WTC11 (cell line): ENCODE measurements at regions not wholly inside any gene's neighbourhood (a gene's known extent, or its start where the extent isn't known, plus 50 kb on each side); places are given as distances from the start of the nearest gene placed in this dataset.
"Not testable (repeated sequence)": the region's sequence is repeated elsewhere in the genome, so short reads cannot be mapped to it uniquely, and the experiment has no call there.

ENCODE experiments used
- ATAC-seq: fragments of 200-7000 bp; cut with Tn5 transposase; 2 replicates; pipeline ENCODE4 v1.10.0; 2021; ENCODE audit warnings: mild to moderate bottlenecking, moderate library complexity
- CTCF ChIA-PET: fragments of 300-600 bp; sonication (Branson Sonifier 250); formaldehyde crosslinking; loops from one replicate; lab custom pipeline; 2021; ENCODE audit warnings: antibody characterized with exemption; lab: Charles Lee
- POLR2A ChIA-PET: fragments of 350-600 bp; sonication (Branson Sonifier 250); formaldehyde crosslinking; loops from one replicate; lab custom pipeline; 2021; ENCODE audit warnings: antibody characterized with exemption; lab: Charles Lee
- DNase-seq: peaks from one replicate; pipeline ENCODE4 v3.0.0; 2021; ENCODE audit warnings: low spot score
- H3K27ac Mint-ChIP-seq: 2 replicates; pipeline ENCODE4 v1.8.0; 2021; ENCODE audit warnings: mixed read lengths
- H3K27me3 Mint-ChIP-seq: 2 replicates; pipeline ENCODE4 v1.8.0; 2021; ENCODE audit warnings: low read depth, mild to moderate bottlenecking, moderate library complexity, mixed read lengths
- H3K36me3 Mint-ChIP-seq: 2 replicates; pipeline ENCODE4 v1.8.0; 2021; ENCODE audit warnings: mixed read lengths
- H3K4me1 Mint-ChIP-seq: 2 replicates; pipeline ENCODE4 v1.8.0; 2022; ENCODE audit warnings: mixed read lengths
- H3K4me3 Mint-ChIP-seq: 2 replicates; pipeline ENCODE4 v1.8.0; 2021; ENCODE audit warnings: mild to moderate bottlenecking, moderate library complexity, mixed read lengths
- H3K9me3 Mint-ChIP-seq: 2 replicates; pipeline ENCODE4 v1.8.0; 2021; ENCODE audit warnings: mixed read lengths
- CBFB ChIP-seq: sonication (generic); formaldehyde crosslinking; IDR thresholded peaks from 2 replicates; pipeline ENCODE4 v1.8.1; 2022; ENCODE audit warnings: mild to moderate bottlenecking, low read depth, missing genetic modification reagents
- CREB1 ChIP-seq: sonication (generic); formaldehyde crosslinking; IDR thresholded peaks from 2 replicates; pipeline ENCODE4 v1.8.0; 2023; ENCODE audit warnings: mild to moderate bottlenecking, missing genetic modification reagents
- FOXJ3 ChIP-seq: sonication (generic); formaldehyde crosslinking; IDR thresholded peaks from 2 replicates; pipeline ENCODE4 v1.9.0; 2021; ENCODE audit warnings: missing genetic modification reagents, mild to moderate bottlenecking, borderline replicate concordance
- MYBL2 ChIP-seq: sonication (generic); formaldehyde crosslinking; IDR thresholded peaks from 2 replicates; pipeline ENCODE4 v1.8.1; 2023; ENCODE audit warnings: mild to moderate bottlenecking, moderate library complexity, missing genetic modification reagents
- NFYB ChIP-seq: sonication (generic); formaldehyde crosslinking; conservative IDR thresholded peaks from 2 replicates; pipeline ENCODE4 v1.8.0; 2022; ENCODE audit warnings: low read depth, missing genetic modification reagents
- RELA ChIP-seq: sonication (generic); formaldehyde crosslinking; IDR thresholded peaks from 2 replicates; pipeline ENCODE4 v1.8.1; 2022; ENCODE audit warnings: missing genetic modification reagents, mild to moderate bottlenecking, borderline replicate concordance
- RORB ChIP-seq: fragments of 250-450 bp; sonication (Bioruptor Pico); IDR thresholded peaks from 2 replicates; pipeline ENCODE4 v1.9.0; 2021; ENCODE audit warnings: mild to moderate bottlenecking
- SMAD4 ChIP-seq: sonication (generic); formaldehyde crosslinking; IDR thresholded peaks from 2 replicates; pipeline ENCODE4 v1.8.0; 2022; ENCODE audit warnings: mild to moderate bottlenecking, missing genetic modification reagents
- SOX15 ChIP-seq: fragments of 250-450 bp; sonication (Bioruptor Pico); IDR thresholded peaks from 2 replicates; pipeline ENCODE4 v1.9.0; 2021; ENCODE audit warnings: mild to moderate bottlenecking
- ZNF138 ChIP-seq: sonication (generic); formaldehyde crosslinking; conservative IDR thresholded peaks from 2 replicates; pipeline ENCODE4 v1.8.1; 2022; ENCODE audit warnings: mild to moderate bottlenecking, moderate library complexity, missing genetic modification reagents
- ZNF219 ChIP-seq: sonication (generic); formaldehyde crosslinking; IDR thresholded peaks from 2 replicates; pipeline ENCODE4 v1.8.0; 2023; ENCODE audit warnings: missing genetic modification reagents, mild to moderate bottlenecking, borderline replicate concordance
- ZNF532 ChIP-seq: fragments of 250-450 bp; sonication (Bioruptor Pico); IDR thresholded peaks from 2 replicates; pipeline ENCODE4 v1.9.0; 2021; ENCODE audit warnings: mild to moderate bottlenecking, borderline replicate concordance
- TF ChIP-seq, protein P1 (sequence below): sonication (generic); formaldehyde crosslinking; IDR thresholded peaks from 2 replicates; pipeline ENCODE4 v1.8.1; 2022; ENCODE audit warnings: mild to moderate bottlenecking, missing genetic modification reagents, moderate library complexity, borderline replicate concordance
- TF ChIP-seq, protein P2 (sequence below): fragments of 250-450 bp; sonication (Bioruptor Pico); IDR thresholded peaks from 2 replicates; pipeline ENCODE4 v1.9.0; 2021; ENCODE audit warnings: moderate library complexity, mild to moderate bottlenecking, inconsistent platforms, borderline replicate concordance

DNA sequence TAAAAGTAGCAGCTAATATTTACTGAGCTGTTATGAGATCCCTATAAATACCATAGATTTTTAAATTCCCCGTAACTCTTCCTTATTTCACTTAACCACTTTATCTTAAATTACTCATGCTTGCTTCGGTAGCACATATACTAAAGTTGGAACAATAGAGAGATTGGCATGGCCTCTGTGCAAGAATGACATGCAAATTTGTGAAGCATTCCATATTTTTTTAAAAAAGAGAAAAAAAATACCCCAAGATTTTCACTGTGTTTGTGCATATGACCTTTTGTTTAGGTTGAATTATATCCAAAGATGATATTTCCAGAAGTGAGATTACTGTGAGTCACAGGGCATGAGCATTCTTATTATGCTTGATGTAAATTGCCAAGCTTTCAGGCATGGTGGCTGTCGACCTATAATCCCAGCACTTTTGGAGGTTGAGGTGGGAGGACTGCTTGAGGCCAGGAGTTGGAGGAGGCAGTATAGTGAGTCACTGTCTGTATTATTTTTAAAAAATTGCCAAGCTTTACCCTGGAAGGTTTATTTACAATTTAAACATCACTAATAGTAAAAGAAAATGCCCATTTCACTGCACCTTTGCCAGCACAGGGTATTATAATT lies 58.2 kb upstream of the VKORC1L1 start:
- CTCF ChIA-PET, H3K27me3 Mint-ChIP-seq, POLR2A ChIA-PET: not testable (repeated sequence)

GRCh38 chr7:65820287-65820950 lies 52.5 kb upstream of the VKORC1L1 start:
- H3K4me1 Mint-ChIP-seq: no peaks in the 10 kb centered on the region
- no peaks in the 10 kb centered on the region for H3K9me3 Mint-ChIP-seq
- H3K27ac Mint-ChIP-seq: no peak overlapping the region
- no peak overlapping the region for H3K4me3 Mint-ChIP-seq
- POLR2A ChIA-PET: no interaction called here
- CTCF ChIA-PET: no interaction called here
- TF ChIP-seq, protein P1, sequence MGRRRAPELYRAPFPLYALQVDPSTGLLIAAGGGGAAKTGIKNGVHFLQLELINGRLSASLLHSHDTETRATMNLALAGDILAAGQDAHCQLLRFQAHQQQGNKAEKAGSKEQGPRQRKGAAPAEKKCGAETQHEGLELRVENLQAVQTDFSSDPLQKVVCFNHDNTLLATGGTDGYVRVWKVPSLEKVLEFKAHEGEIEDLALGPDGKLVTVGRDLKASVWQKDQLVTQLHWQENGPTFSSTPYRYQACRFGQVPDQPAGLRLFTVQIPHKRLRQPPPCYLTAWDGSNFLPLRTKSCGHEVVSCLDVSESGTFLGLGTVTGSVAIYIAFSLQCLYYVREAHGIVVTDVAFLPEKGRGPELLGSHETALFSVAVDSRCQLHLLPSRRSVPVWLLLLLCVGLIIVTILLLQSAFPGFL (CRISPR knock-in tag): no peak
- no peak for TF ChIP-seq ZNF219 (CRISPR knock-in tag)
- TF ChIP-seq ZNF138 (CRISPR knock-in tag): no peak
- TF ChIP-seq CREB1 (CRISPR knock-in tag): no peak
- TF ChIP-seq NFYB (CRISPR knock-in tag): no peak
- TF ChIP-seq MYBL2: no peak
- TF ChIP-seq CBFB (CRISPR knock-in tag): no peak
- no peak for TF ChIP-seq SMAD4 (CRISPR knock-in tag)
- no peak for TF ChIP-seq SOX15 (CRISPR knock-in tag)
- TF ChIP-seq, protein P2, sequence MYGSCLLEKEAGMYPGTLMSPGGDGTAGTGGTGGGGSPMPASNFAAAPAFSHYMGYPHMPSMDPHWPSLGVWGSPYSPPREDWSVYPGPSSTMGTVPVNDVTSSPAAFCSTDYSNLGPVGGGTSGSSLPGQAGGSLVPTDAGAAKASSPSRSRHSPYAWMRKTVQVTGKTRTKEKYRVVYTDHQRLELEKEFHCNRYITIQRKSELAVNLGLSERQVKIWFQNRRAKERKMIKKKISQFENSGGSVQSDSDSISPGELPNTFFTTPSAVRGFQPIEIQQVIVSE (CRISPR knock-in tag): no peak
- TF ChIP-seq FOXJ3 (CRISPR knock-in tag): no peak
- TF ChIP-seq ZNF532: no peak
- no peak for TF ChIP-seq RORB
- no peak for TF ChIP-seq RELA (CRISPR knock-in tag)
- DNase-seq (peak; percentile 20), ATAC-seq (no peak; the same call in 1 of the 2 replicates)
- no peaks in the 10 kb centered on the region for H3K27me3 Mint-ChIP-seq
- no peaks in the 10 kb centered on the region for H3K36me3 Mint-ChIP-seq

More for the DNA sequence above, 58.2 kb upstream of the VKORC1L1 start:
- not testable (repeated sequence) for H3K4me3 Mint-ChIP-seq, H3K9me3 Mint-ChIP-seq, DNase-seq, H3K27ac Mint-ChIP-seq, H3K4me1 Mint-ChIP-seq, ATAC-seq, H3K36me3 Mint-ChIP-seq
